ENCODE measurements at regions not wholly inside any gene's neighbourhood (a gene's known extent, or its start where the extent isn't known, plus 50 kb on each side); places are given as distances from the start of the nearest gene placed in this dataset.

GRCh38 chr17:53006006-53006405 is 816.7 kb upstream of the KIF2B start:
- TF ChIP-seq CTCF (optimal IDR thresholded peaks at IDR 0.05 in 1 of 3, IDR thresholded peaks at IDR 0.05 in 1 of 3, conservative IDR thresholded peaks at IDR 0.05 in 1 of 3; ENCODE audit: extremely low read depth in 1 of 3, insufficient read depth in 2 of 3, low read length in 3 of 3) (no peak), EZH2 (IDR thresholded peaks at IDR 0.05; ENCODE audit: low read length) (no peak)
